ENCODE measurements at regions not wholly inside any gene's neighbourhood (a gene's known extent, or its start where the extent isn't known, plus 50 kb on each side); places are given as distances from the start of the nearest gene placed in this dataset.
"Not testable (repeated sequence)": the region's sequence is repeated elsewhere in the genome, so short reads cannot be mapped to it uniquely, and the experiment has no call there.

DNA sequence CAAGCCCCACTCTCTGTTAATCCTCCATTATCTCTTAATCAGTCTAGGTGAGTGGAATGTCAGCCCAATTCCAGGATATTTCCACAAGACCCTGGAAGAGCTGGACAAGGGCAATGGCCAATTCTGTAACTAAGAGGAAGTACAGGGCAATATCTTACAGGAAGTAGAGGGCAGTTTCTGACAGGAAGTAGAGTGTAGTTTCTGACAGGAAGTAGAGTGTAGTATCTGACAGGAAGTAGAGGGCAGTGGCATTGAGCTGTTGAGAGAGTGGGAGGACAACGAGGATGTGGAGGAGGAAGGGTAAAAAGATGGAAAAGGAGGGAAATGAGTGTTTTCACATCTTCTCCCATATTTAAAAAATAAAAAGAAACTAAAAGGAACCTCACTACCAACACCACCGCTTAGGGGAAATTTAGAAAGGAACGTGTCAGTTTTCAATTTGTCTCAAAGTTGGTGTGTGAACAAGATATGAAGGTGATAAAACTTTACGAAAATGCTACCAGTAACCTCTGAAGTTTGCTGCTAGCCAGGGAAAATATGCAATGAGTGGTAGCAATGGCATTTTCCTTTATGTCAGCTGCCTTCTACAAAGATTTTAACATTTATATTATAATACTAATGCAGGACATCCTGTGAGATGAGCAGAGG is 430.9 kb upstream of the HNRNPA3 start:
- DNase-seq = no peak

DNA sequence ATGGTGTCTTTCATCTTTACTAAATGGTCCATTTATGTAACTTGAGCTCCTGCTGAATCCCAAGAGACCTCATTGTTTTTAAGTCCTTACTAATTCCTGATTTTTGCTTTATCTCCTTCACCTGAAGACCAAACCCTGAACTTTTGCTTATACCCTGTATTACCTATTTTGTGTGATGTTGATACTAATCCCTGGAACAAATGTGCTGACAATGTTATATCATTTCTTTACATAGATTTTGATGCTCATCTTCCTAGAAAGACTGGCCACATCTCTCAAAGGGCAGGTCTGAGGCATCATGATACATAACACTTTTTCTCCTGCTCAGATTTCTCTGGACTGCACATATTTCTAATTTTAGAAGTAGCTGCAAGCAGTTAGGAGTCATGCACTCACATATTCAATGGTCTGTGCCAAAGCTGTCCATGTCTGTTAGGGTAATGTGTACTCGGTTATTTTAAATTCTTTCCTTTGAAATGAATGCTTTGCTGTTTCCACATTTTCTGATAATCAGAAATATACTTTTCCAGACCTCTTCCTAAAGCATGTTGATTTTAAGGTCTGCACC is 427.9 kb upstream of the HNRNPA3 start:
- no peak for DNase-seq

DNA sequence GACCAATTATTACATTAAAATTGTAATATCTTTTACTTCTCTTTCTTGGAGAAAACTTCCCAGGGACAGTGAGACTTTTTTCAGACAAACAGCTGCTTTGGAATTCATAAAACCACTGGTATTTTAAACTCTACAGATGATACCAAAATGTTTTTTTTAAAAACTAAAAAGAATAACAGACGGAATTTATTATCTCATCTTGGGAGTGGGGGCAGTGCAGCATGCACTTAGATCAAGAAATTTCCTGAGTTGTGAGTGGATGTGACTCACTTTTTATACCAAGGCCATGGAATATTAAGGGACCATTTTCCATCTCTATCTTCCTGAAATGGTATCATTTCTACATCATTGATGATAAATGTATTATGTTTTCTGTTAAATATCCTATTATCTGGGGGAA is 422.8 kb upstream of the HNRNPA3 start:
- no peak for DNase-seq

GRCh38 chr2:176790468-176790867 is 422.1 kb upstream of the HNRNPA3 start:
- no peak for DNase-seq

- no peak for DNase-seq
Observed at GRCh38 chr2:176793792-176794191, 418.8 kb upstream of the HNRNPA3 start.

DNA sequence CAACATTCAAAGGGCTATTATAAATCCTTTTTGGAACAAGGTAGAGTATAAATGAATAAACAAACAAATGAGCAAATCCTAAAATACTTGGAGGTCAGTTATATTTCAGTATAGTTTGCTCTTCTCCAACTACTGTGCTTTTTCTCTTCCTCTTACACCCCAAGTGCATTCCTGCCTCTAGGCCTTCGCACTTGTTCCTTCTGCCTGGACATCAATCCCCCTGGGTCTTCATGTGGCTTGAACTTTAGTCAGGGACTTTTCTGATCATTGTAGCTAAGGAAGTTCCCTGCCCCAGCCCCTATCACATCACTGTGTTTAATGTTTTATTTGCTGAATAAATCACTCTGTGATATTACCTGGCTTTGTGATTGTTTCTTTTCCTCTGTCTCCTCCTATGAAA is 418.2 kb upstream of the HNRNPA3 start:
- no peak for DNase-seq

DNA sequence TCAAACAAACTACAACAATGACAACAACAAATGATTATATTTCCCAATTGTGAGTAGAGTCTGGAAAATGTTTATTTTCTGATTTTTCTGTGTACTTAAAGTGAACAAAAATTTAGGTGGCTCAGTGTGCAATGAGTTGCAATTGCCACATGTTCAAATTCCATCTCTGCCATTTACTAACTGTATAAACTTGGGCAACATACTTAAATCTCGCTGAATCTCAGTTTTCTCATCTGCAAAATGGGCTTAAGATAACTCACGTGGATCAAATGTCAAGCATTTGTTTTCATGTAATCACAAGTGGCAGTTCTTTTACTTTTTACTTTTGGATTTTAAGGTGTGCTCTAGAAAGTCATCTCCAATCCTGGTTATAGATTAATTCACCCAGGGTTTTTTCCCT is 416.8 kb upstream of the HNRNPA3 start:
- DNase-seq = no peak

DNA sequence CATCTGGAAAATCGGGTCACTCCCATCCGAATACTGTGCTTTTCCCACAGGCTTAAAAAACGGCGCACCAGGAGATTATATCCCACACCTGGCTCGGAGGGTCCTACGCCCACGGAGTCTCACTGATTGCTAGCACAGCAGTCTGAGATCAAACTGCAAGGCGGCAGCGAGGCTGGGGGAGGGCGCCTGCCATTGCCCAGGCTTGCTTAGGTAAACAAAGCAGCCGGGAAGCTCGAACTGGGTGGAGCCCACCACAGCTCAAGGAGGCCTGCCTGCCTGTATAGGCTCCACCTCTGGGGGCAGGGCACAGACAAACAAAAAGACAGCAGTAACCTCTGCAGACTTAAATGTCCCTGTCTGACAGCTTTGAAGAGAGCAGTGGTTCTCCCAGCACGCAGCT is 415.9 kb upstream of the HNRNPA3 start:
- not testable (repeated sequence) for DNase-seq

GRCh38 chr2:176804392-176804791 is 408.2 kb upstream of the HNRNPA3 start:
- no peak for DNase-seq

DNA sequence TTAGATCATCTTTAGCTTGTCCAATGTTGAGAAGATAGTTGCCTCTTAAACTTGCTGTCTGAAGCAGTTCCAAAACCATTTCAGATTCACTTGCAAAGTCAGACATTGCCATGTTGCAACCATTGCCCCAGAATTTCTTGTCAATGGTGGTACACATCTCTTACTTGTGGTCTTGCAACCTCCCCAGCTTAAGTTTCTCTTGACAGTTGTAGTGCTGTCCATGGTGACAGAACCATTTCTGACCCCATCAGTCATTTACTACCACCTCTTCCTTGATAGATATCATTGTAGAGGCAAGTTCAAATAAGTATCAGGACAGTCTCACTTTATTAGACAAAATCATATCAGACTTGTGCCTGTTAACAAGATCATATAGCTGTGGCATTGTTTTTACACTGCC is 407.2 kb upstream of the HNRNPA3 start:
- DNase-seq = no peak

DNA sequence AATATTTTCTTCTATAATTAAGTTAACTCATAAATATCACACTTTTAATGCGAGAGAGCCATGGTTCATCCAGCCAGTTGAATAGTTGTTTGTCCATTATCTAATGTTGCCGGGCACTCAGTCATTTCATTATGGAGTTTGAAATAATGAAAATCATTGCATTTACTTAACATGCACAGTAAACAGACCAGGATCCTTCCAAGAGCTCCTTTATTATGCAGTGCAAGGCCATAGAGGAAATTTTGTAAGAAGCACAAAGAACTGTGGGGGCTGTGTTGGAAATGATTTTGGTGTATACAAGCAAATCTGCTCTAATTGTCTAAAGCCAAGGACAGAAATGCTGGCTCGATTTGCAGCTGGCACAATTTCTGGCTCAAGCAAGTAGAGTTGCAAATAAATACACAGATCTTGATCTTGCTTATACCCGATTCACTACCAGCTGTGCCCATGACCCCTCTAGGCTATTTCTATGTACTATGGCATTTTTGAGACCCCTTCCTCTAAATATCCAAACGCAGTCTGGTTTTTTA is 400.3 kb upstream of the HNRNPA3 start:
- DNase-seq = no peak

DNA sequence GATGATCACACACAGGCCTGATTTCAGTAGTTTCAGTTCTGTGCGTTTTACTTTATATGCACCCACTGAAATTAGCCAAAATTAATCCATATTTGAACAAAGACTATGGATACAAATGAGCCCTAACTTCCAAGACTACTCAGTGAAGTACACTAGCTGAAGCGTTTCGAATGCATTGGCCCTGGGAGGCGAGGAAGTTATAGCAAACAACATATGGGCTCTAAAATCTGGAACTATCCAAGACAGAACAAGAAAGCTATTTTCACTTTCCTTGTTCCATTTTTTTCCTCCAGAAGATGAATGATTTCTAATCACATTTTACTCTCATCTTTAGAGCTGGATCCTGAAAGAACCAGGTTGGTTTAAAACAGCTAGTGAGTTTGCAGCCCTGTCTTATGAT is 399.4 kb upstream of the HNRNPA3 start:
- DNase-seq = no peak

GRCh38 chr2:176813621-176814049 is 399.0 kb upstream of the HNRNPA3 start:
- DNase-seq = no peak

- DNase-seq = no peak
Observed at GRCh38 chr2:176814274-176814673, 398.3 kb upstream of the HNRNPA3 start.

GRCh38 chr2:176814740-176815367 is 397.7 kb upstream of the HNRNPA3 start:
- DNase-seq = no peak

GRCh38 chr2:176817061-176817565 is 395.5 kb upstream of the HNRNPA3 start:
- no peak for DNase-seq

GRCh38 chr2:176818076-176818475 is 394.5 kb upstream of the HNRNPA3 start:
- no peak for DNase-seq

DNA sequence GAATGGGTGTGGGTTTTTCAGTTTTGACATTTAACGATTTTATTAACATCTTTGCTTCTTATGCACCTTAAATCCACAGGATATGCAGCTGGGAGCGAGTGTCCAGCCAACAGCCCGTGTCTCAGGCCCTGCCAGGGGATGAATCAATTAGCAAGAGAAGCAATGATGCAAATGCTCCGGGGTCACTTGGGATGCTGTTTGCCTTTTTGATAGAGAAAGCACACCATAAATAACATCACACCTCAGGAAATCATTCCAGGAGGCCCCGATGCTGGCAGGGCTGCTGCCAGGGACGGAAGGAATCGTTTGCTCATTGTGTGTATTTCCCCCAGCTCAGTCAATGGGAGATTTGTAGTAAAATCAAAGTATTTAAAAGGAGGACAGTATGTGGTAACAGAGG is 394.0 kb upstream of the HNRNPA3 start:
- no peak for DNase-seq

GRCh38 chr2:176819306-176819705 is 393.3 kb upstream of the HNRNPA3 start:
- no peak for DNase-seq

DNA sequence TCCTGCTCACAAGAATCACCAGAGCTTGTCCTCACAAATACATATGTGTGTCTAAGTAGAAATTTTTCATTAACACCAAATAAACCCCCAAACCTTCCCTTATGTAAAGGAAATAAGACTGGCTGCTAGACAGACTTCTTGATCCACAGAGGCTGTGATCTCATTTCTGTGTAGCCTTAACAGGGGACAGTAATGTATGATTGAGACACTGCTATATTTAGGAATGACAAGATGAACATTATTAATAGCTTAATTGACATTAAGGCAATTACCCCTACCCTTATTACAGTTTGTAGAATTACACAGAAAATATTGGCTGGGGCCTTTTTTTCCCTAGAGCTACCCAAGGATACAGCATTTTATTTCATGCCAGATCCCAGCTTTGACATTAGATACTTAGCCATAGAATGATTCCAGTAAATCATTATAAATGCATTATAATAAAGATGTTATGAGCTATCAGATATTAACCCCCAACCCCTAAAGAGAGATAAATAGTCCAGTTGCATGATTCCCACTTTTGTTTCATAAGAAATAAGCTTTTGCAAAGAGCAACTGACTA is 392.1 kb upstream of the HNRNPA3 start:
- no peak for DNase-seq

DNA sequence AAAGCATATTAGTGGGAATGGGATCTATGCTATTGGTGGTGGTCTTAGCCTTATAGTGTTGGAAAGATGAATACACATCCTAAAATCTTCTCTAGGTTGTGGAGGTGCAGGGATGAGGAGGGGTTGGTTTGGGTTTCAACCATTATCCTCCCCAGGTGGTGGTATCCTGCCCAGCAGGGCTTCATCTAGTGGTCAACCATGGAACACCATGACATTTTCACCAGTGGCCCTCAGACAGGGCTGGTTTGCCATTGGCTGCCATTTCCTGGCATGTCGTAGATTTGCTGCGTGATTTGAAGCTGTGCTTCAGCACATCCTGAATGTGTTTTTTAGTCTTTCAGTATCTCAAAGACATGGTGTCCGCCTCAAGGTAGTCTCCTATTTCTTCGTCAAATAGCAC is 391.2 kb upstream of the HNRNPA3 start:
- DNase-seq = no peak

DNA sequence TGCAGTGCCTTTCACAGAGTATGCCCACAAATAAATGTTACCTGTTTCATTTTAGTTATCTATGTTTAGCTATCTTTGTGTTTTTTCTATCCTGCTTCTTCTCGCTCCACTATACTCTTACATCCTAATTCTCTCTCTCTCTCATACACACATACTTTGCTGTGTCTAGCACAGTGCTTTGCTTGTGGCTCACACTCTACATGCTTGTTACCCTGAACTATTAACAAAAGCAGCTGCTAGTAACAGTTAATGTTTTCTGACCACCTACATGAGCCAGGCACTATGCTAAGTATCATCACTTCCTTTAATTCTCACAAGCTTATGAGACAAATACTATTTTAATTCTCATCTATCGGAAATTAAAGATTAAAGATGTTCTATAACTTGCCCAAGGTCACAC is 390.5 kb upstream of the HNRNPA3 start:
- DNase-seq = no peak

- DNase-seq = no peak
Observed at GRCh38 chr2:176826356-176826755, 386.2 kb upstream of the HNRNPA3 start.
